GM21825 (cell line): ENCODE measurements at regions not wholly inside any gene's neighbourhood (a gene's known extent, or its start where the extent isn't known, plus 50 kb on each side); places are given as distances from the start of the nearest gene placed in this dataset.
"Not testable (repeated sequence)": the region's sequence is repeated elsewhere in the genome, so short reads cannot be mapped to it uniquely, and the experiment has no call there.

ENCODE experiments used
- ATAC-seq: cut with Tn5 transposase; IDR thresholded peaks from one replicate; pipeline ENCODE4 v1.9.1; 2021; ENCODE audit warnings: mild to moderate bottlenecking, moderate library complexity; ENCODE audit not compliant: unreplicated experiment

DNA sequence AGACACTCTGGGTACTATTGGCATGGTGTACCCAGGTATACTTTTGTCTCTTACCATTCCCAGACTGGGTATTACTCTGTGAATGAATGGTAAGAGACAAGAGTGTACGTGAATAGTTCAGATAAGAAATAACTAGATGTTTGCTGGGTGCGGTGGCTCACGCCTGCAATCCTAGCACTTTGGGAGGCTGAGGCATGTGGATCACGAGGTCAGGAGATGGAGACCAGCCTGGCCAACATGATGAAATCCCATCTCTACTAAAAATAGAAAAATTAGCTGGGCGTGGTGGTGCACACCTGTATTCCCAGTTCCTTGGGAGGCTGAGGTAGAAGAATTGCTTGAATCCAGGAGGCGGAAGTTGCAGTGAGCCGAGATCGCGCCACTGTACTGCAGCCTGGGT lies 75.8 kb upstream of the VKORC1L1 start:
- not testable (repeated sequence) for ATAC-seq

GRCh38 chr7:65797566-65797965 lies 75.3 kb upstream of the VKORC1L1 start:
- ATAC-seq, result not testable (repeated sequence)

DNA sequence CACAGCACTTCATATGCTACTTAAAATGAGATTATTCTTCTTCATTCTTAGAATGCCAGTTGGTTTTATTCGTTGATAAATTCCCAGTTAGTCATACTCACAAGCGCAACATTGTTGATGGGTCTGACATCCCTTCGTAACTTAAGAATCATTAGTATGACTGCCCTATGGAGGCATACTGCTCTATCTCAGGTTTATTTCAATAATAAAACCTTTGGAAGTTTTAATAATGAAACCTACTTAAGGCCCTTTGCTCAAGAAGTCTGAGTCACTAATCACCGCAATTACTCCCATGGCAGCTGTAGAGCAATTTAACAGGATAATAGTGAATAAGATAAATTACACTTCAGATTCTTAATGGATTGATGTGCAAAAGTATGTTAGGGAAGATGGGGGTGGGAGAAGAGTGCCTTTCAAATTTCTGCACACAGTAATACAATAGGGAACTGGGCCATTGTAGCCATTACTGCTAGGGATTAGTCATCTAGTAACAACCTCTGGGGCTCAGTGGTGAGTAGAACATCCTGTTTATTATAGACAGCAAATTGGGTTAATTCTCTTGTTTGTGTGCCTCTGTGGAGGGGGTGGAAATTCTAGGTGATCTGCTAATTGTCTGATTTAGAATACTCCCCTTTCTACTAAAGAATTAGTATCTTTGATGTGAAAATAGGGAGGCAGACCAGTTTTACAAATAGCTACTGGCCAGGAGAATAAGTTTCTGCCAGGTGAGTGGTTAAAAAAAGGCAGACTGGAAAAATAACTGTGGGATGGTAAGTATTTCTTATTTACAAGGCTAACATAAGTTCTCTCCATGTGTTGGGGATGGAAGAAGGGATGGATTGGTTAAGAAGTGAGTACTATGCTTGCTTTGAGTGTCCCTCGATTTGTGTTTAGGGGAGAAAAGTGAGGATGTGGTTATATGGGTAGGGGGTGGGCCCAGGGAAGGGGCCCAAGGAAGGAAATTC lies 74.5 kb upstream of the VKORC1L1 start:
- peak; percentile 98 for ATAC-seq

DNA sequence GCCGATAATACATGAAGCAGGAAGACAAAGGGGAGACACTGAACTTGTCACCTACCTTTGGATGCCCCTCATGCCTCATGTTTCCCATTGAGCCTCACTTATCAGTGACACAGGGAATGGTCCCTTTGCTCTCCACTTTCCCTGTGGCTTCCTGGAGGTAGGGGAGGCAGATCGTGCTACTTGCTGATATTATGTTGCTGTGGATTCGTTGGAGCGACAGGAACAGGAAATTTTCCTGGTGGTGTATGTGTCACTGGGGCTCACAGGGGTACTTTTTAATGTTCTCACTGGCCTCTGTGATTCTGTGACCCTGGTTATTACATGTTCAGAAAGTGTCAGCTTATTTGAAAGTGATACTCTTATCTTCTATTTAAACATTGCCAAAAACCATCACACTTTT lies 72.7 kb upstream of the VKORC1L1 start:
- ATAC-seq, result not testable (repeated sequence)

- no peak for ATAC-seq
Measured at GRCh38 chr7:65800890-65801341, 72.0 kb upstream of the VKORC1L1 start.

DNA sequence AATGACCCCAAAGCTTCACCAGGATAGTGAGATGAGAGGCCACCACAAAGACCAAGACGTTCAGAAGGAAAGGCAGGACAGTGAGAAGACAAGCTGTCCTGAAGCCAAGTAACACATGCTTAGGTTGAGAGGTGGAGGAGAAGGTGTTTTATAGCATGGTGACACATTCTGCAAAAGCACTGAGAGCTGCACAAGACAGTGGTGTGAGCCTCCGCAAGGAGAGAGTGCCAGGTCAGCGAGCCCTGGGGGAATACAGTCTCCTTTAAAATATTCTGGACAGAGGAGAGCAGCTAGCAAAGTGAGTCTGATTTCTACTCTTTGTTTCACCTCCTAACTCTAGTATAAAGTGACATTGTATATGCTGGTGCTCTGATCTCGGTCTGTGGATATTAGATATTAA lies 68.0 kb upstream of the VKORC1L1 start:
- no peak for ATAC-seq

DNA sequence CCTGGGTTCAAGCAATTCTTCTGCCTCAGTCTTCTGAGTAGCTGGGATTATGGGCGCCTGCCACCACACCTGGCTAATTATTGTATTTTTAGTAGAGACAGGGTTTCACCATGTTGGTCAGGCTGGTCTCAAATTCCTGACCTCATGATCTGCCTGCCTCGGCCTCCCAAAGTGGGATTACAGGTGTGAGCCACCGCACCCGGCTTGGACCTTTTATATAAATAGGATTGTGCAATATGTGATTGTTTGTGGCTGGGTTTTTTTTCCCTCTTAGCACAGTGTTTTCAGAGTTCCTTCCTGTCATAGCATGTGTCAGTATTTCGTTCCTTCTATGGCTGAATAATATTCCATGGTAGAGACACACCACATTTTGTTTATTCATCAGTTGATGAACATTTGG lies 65.8 kb upstream of the VKORC1L1 start:
- ATAC-seq, result not testable (repeated sequence)

DNA sequence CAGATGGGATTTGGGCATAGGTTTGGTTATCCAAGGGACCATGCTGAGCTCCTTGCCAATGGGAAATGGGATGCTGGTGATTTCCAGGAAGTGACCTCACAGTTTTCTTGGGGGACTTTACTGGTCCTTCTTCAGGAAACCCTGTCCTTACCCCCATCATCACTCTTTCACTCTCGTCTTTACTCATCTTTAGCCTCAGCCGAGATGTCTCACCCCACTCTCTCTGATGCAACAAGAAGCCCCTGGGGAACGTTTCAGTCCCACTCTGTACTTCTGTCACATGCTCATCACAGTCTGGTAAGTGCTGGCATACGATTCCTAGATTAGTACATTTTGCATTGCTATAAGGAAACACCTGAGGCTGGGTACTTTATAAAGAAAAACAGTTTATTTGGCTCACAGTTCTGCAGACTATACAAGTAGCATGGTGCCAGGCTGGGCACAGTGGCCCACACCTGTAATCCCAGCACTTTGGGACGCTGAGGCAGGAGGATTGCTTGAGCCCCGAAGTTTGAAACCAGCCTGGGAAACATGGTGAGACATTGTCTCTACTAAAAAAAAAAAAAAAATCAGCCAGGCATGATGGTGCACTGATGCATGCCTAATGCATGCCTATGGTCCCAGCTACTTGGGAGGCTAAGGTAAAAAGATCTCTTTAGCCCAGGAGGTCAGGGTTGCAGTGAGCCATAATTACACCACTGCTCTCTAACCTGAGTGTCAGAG lies 63.5 kb upstream of the VKORC1L1 start:
- peak; percentile 91 for ATAC-seq

DNA sequence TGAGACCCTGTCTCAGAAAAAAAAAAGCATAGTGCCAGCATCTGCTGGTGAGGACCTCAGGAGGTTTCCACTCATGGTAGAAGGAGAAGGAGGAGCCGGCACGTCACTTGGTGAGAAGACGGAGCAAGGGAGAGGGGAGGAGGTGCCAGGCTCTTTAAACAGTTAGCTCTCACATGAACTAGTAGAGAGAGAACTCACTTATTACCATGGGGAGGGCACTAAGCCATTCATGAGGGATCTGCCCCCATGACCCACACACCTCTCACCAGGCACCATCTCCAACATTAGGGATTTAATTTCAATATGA lies 62.9 kb upstream of the VKORC1L1 start:
- ATAC-seq, result peak; percentile 45

DNA sequence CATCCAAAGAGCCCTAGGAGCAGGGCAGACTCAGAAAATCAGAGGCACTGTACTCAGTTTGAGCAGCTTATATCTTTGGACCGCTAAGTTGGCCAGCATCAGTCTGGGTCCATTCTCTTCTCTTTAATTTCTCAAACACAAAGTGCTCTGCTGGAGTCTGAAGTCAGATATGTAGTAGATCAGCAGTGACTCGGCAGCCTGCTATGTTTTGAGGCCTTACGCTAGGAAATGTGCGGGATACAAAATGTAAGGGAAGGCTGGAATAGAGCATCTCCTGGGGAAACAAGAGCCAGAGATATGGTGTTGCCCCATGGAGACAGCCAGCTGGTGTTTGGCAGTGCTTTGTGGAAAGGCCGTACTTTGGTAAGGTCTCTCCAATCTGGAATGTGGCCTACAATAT lies 60.6 kb upstream of the VKORC1L1 start:
- ATAC-seq, result no peak

DNA sequence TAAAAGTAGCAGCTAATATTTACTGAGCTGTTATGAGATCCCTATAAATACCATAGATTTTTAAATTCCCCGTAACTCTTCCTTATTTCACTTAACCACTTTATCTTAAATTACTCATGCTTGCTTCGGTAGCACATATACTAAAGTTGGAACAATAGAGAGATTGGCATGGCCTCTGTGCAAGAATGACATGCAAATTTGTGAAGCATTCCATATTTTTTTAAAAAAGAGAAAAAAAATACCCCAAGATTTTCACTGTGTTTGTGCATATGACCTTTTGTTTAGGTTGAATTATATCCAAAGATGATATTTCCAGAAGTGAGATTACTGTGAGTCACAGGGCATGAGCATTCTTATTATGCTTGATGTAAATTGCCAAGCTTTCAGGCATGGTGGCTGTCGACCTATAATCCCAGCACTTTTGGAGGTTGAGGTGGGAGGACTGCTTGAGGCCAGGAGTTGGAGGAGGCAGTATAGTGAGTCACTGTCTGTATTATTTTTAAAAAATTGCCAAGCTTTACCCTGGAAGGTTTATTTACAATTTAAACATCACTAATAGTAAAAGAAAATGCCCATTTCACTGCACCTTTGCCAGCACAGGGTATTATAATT lies 58.2 kb upstream of the VKORC1L1 start:
- ATAC-seq, result not testable (repeated sequence)

- ATAC-seq, result no peak
Measured at GRCh38 chr7:65820287-65820950, 52.5 kb upstream of the VKORC1L1 start.
